ENCODE measurements at regions not wholly inside any gene's neighbourhood (a gene's known extent, or its start where the extent isn't known, plus 50 kb on each side); places are given as distances from the start of the nearest gene placed in this dataset.

- Mint-ChIP-seq H3K27ac (no peak overlapping the region), H3K4me3 (no peak overlapping the region), H3K36me3 (ENCODE audit: low read depth) (no peaks in the 10 kb centered on the region), H3K9me3 (no peaks in the 10 kb centered on the region), H3K4me1 (ENCODE audit: low read depth) (no peaks in the 10 kb centered on the region), H3K27me3 (peaks cover 4% of the 10 kb centered on the region)
- Histone ChIP-seq H3K4me3 (ENCODE audit: low read length) (no peak overlapping the region), H3K27ac (ENCODE audit: low read depth in 1 of 2, low read length in 2 of 2) (no peak overlapping the region), H3K9me3 (ENCODE audit: control insufficient read depth in 1 of 2, insufficient read depth in 1 of 2, low read length in 2 of 2) (no peaks in the 10 kb centered on the region), H3K4me1 (ENCODE audit: insufficient read depth, low read length) (no peaks in the 10 kb centered on the region), H3K36me3 (ENCODE audit: insufficient read depth, low read length) (no peaks in the 10 kb centered on the region), H3K27me3 (ENCODE audit: control insufficient read depth in 1 of 2, insufficient read depth in 2 of 2, low read length in 2 of 2) (no peaks in the 10 kb centered on the region)
- POLR2A ChIA-PET = no interaction called here
- TF ChIP-seq CTCF (IDR thresholded peaks at IDR 0.05) = no peak
- no peak for ATAC-seq (ENCODE audit: poor library complexity)
- CTCF ChIA-PET = interaction anchor here (1.0 kb wide), 1 partner anchor 11 kb away, joined by 4 read pairs; no protein-coding TSS in a partner anchor
- intact Hi-C loops (cut with DNase I, micrococcal nuclease) = no loop called here
- DNase-seq = no peak
Observed at GRCh38 chr4:114100288-114101031, 121.0 kb upstream of the ARSJ start.

GRCh38 chr4:114103908-114104307 is 124.5 kb upstream of the ARSJ start:
- ChIA-PET CTCF (no interaction called here), POLR2A (no interaction called here)
- intact Hi-C loops (cut with DNase I, micrococcal nuclease) = no loop called here
- Mint-ChIP-seq H3K9me3 (no peaks in the 10 kb centered on the region), H3K27me3 (no peaks in the 10 kb centered on the region), H3K27ac (no peak overlapping the region), H3K36me3 (ENCODE audit: low read depth) (no peaks in the 10 kb centered on the region), H3K4me1 (ENCODE audit: low read depth) (no peaks in the 10 kb centered on the region), H3K4me3 (no peak overlapping the region)
- no peak for DNase-seq
- Histone ChIP-seq H3K27me3 (ENCODE audit: control insufficient read depth in 1 of 2, insufficient read depth in 2 of 2, low read length in 2 of 2) (no peaks in the 10 kb centered on the region), H3K4me3 (ENCODE audit: low read length) (no peak overlapping the region), H3K9me3 (ENCODE audit: control insufficient read depth in 1 of 2, insufficient read depth in 1 of 2, low read length in 2 of 2) (no peaks in the 10 kb centered on the region), H3K4me1 (ENCODE audit: insufficient read depth, low read length) (no peaks in the 10 kb centered on the region), H3K36me3 (ENCODE audit: insufficient read depth, low read length) (no peaks in the 10 kb centered on the region), H3K27ac (ENCODE audit: low read depth in 1 of 2, low read length in 2 of 2) (no peak overlapping the region)
- no peak for ATAC-seq (ENCODE audit: poor library complexity)
- no peak for TF ChIP-seq CTCF (IDR thresholded peaks at IDR 0.05)

GRCh38 chr4:114108869-114109268 is 129.4 kb upstream of the ARSJ start:
- Mint-ChIP-seq H3K27ac (no peak overlapping the region), H3K27me3 (no peaks in the 10 kb centered on the region), H3K4me1 (ENCODE audit: low read depth) (no peaks in the 10 kb centered on the region), H3K36me3 (ENCODE audit: low read depth) (no peaks in the 10 kb centered on the region), H3K4me3 (no peak overlapping the region), H3K9me3 (no peaks in the 10 kb centered on the region)
- intact Hi-C loops (cut with DNase I, micrococcal nuclease) = no loop called here
- no peaks in the 10 kb centered on the region for H3K27me3 ChIP-seq (ENCODE audit: control insufficient read depth in 1 of 2, insufficient read depth in 2 of 2, low read length in 2 of 2)
- ATAC-seq (ENCODE audit: poor library complexity) = no peak
- H3K36me3 ChIP-seq (ENCODE audit: insufficient read depth, low read length) = no peaks in the 10 kb centered on the region
- H3K4me3 ChIP-seq (ENCODE audit: low read length) = no peak overlapping the region
- no peaks in the 10 kb centered on the region for H3K9me3 ChIP-seq (ENCODE audit: control insufficient read depth in 1 of 2, insufficient read depth in 1 of 2, low read length in 2 of 2)
- ChIA-PET CTCF (no interaction called here), POLR2A (no interaction called here)
- DNase-seq = no peak
- H3K4me1 ChIP-seq (ENCODE audit: insufficient read depth, low read length) = no peaks in the 10 kb centered on the region
- H3K27ac ChIP-seq (ENCODE audit: low read depth in 1 of 2, low read length in 2 of 2) = no peak overlapping the region
- no peak for TF ChIP-seq CTCF (IDR thresholded peaks at IDR 0.05)
